ENCODE measurements at regions not wholly inside any gene's neighbourhood (a gene's known extent, or its start where the extent isn't known, plus 50 kb on each side); places are given as distances from the start of the nearest gene placed in this dataset.

GRCh38 chrX:63050225-63050624 is 300.9 kb downstream of the SPIN4 start:
- TF ChIP-seq, protein P1, sequence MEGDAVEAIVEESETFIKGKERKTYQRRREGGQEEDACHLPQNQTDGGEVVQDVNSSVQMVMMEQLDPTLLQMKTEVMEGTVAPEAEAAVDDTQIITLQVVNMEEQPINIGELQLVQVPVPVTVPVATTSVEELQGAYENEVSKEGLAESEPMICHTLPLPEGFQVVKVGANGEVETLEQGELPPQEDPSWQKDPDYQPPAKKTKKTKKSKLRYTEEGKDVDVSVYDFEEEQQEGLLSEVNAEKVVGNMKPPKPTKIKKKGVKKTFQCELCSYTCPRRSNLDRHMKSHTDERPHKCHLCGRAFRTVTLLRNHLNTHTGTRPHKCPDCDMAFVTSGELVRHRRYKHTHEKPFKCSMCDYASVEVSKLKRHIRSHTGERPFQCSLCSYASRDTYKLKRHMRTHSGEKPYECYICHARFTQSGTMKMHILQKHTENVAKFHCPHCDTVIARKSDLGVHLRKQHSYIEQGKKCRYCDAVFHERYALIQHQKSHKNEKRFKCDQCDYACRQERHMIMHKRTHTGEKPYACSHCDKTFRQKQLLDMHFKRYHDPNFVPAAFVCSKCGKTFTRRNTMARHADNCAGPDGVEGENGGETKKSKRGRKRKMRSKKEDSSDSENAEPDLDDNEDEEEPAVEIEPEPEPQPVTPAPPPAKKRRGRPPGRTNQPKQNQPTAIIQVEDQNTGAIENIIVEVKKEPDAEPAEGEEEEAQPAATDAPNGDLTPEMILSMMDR (conservative IDR thresholded peaks at IDR 0.05): peak; percentile 52
- no peak for TF ChIP-seq ZFX (IDR thresholded peaks at IDR 0.05)

Data from C4-2B (cell line).